Smooth muscle cell (in vitro differentiated cells): ENCODE measurements at regions not wholly inside any gene's neighbourhood (a gene's known extent, or its start where the extent isn't known, plus 50 kb on each side); places are given as distances from the start of the nearest gene placed in this dataset.
A peak's percentile ranks its signal among the peaks of the same experiment; 100 is the strongest.
"Not testable (repeated sequence)": the region's sequence is repeated elsewhere in the genome, so short reads cannot be mapped to it uniquely, and the experiment has no call there.

Source experiments
- DNase-seq: peaks from one replicate; lab custom pipeline; 2025; ENCODE audit not compliant: unreplicated experiment; lab: John Stamatoyannopoulos, UW
- H2AFZ ChIP-seq: fragments of 200-600 bp; sonication (generic); 2 replicates; pipeline ENCODE4 v1.6.0; 2016; ENCODE audit warnings: antibody characterized with exemption, low read depth, mild to moderate bottlenecking
- H3F3A ChIP-seq: fragments of 200-600 bp; sonication (generic); 2 replicates; pipeline ENCODE4 v1.6.0; 2017; ENCODE audit warnings: antibody characterized with exemption, low read depth
- H3K27ac ChIP-seq: fragments of 200-600 bp; sonication (generic); 2 replicates; pipeline ENCODE4 v1.5.1; 2016; ENCODE audit warnings: low read depth, mild to moderate bottlenecking
- H3K27me3 ChIP-seq: fragments of 200-600 bp; sonication (generic); 2 replicates; pipeline ENCODE4 v1.6.1; 2016; ENCODE audit warnings: low read depth, mild to moderate bottlenecking
- H3K36me3 ChIP-seq: fragments of 200-600 bp; sonication (generic); 2 replicates; pipeline ENCODE4 v1.5.1; 2016; ENCODE audit warnings: low read depth
- H3K4me1 ChIP-seq: fragments of 200-600 bp; sonication (generic); 2 replicates; pipeline ENCODE4 v1.5.1; 2016; ENCODE audit warnings: low read depth
- H3K4me2 ChIP-seq: fragments of 200-600 bp; sonication (generic); 2 replicates; pipeline ENCODE4 v1.6.0; 2016; ENCODE audit warnings: mild to moderate bottlenecking
- H3K4me3 ChIP-seq: fragments of 200-600 bp; sonication (generic); 2 replicates; pipeline ENCODE4 v1.5.1; 2016; ENCODE audit warnings: mild to moderate bottlenecking
- H3K79me2 ChIP-seq: fragments of 200-600 bp; sonication (generic); 2 replicates; pipeline ENCODE4 v1.6.0; 2016; ENCODE audit warnings: low read depth, mild to moderate bottlenecking
- H3K9ac ChIP-seq: fragments of 200-600 bp; sonication (generic); 2 replicates; pipeline ENCODE4 v1.6.0; 2016; ENCODE audit warnings: low read depth
- H3K9me3 ChIP-seq: fragments of 200-600 bp; sonication (generic); replicated peaks from 2 replicates; pipeline ENCODE4 v1.5.1; 2016; ENCODE audit warnings: low read depth
- H4K20me1 ChIP-seq: fragments of 200-600 bp; sonication (generic); 2 replicates; pipeline ENCODE4 v1.6.0; 2016; ENCODE audit warnings: low read depth
- WGBS: methylation state at CpG from one replicate; pipeline ENCODE4 v1.1.7; 2016; ENCODE audit warnings: low lambda C conversion rate; 5-methylcytosine and 5-hydroxymethylcytosine counted together
- TF ChIP-seq, protein P1 (sequence below): fragments of 200-600 bp; sonication (generic); IDR thresholded peaks from 2 replicates; pipeline ENCODE4 v1.5.1; 2017; ENCODE audit warnings: borderline replicate concordance, mild to moderate bottlenecking, antibody characterized with exemption; ENCODE audit not compliant: insufficient read depth, poor library complexity, severe bottlenecking

DNA sequence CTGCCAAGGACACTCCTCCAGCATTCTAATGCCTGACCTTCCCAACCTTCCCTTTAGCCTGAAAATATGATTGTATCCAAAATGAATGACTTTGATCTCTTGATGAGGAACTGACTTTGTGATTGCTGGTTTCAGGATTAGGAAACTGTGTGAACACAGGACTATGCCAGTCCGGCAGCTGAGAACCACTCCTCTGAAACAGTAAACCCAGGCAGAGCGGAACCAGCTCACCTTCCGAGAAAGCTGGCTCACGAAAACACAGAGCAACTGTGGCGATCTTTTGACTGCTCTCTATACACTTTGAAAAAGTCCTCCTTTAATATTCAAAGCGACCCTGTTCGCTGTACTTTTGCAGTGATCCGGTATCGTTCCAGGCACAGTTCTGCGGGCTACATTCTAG, 258.8 kb upstream of the IRS2 start:
- Histone ChIP-seq H3K27me3 (no peaks in the 10 kb centered on the region), H3K27ac (no peak overlapping the region), H3K9me3 (no peaks in the 10 kb centered on the region), H3K9ac (no peak overlapping the region), H3K4me1 (peaks cover 10% of the 10 kb centered on the region), H4K20me1 (no peaks in the 10 kb centered on the region), H3K79me2 (no peaks in the 10 kb centered on the region), H3K36me3 (no peaks in the 10 kb centered on the region), H2AFZ (no peak overlapping the region), H3F3A (no peaks in the 10 kb centered on the region), H3K4me3 (no peak overlapping the region), H3K4me2 (peak overlapping the region; percentile 18)
- WGBS, result 94% methylated on average over 10 of the region's 10 CpGs
- DNase-seq, result no peak
- TF ChIP-seq, protein P1, sequence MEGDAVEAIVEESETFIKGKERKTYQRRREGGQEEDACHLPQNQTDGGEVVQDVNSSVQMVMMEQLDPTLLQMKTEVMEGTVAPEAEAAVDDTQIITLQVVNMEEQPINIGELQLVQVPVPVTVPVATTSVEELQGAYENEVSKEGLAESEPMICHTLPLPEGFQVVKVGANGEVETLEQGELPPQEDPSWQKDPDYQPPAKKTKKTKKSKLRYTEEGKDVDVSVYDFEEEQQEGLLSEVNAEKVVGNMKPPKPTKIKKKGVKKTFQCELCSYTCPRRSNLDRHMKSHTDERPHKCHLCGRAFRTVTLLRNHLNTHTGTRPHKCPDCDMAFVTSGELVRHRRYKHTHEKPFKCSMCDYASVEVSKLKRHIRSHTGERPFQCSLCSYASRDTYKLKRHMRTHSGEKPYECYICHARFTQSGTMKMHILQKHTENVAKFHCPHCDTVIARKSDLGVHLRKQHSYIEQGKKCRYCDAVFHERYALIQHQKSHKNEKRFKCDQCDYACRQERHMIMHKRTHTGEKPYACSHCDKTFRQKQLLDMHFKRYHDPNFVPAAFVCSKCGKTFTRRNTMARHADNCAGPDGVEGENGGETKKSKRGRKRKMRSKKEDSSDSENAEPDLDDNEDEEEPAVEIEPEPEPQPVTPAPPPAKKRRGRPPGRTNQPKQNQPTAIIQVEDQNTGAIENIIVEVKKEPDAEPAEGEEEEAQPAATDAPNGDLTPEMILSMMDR, result no peak

DNA sequence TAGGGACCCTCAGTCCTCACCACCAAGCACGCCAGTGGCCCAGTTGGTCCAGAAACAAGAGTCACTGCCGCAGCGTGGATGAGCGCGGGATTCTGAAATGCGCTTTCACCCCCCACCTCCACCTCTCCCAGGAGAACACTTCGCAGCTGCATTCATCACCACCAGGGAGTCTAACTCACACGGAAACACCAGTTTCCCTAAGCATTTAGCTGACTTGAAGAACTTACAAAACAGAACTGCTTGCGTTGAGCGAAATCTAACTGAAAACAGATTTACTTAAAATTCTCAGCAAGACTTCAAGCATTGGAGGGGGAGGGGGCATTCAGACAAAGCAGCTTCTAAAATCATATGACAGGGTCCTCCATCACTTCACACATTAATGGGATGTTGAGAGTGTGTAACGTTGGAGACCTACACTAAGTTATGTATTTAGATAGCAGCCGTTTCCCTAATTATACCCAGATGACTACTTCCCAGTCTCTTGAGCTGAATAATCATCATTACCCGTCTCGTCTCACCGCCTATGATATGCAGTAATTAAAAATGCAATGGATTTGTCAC, 258.2 kb upstream of the IRS2 start:
- no peak for DNase-seq
- H3F3A ChIP-seq, result no peaks in the 10 kb centered on the region
- H2AFZ ChIP-seq, result no peak overlapping the region
- H3K27ac ChIP-seq, result no peak overlapping the region
- H3K79me2 ChIP-seq, result no peaks in the 10 kb centered on the region
- TF ChIP-seq, protein P1, result no peak
- no peak overlapping the region for H3K4me3 ChIP-seq
- H4K20me1 ChIP-seq, result no peaks in the 10 kb centered on the region
- no peaks in the 10 kb centered on the region for H3K36me3 ChIP-seq
- no peak overlapping the region for H3K9ac ChIP-seq
- H3K4me2 ChIP-seq, result peak overlapping the region; percentile 18
- no peaks in the 10 kb centered on the region for H3K27me3 ChIP-seq
- no peaks in the 10 kb centered on the region for H3K9me3 ChIP-seq
- H3K4me1 ChIP-seq, result peaks cover 10% of the 10 kb centered on the region
- 49% methylated on average over 15 of the region's 15 CpGs for WGBS

- no peaks in the 10 kb centered on the region for H3K27me3 ChIP-seq
- H3K4me2 ChIP-seq, result no peak overlapping the region
- no peak overlapping the region for H3K27ac ChIP-seq
- H3K4me3 ChIP-seq, result no peak overlapping the region
- no peaks in the 10 kb centered on the region for H3K79me2 ChIP-seq
- H4K20me1 ChIP-seq, result no peaks in the 10 kb centered on the region
- H3K9me3 ChIP-seq, result no peaks in the 10 kb centered on the region
- H3K36me3 ChIP-seq, result no peaks in the 10 kb centered on the region
- TF ChIP-seq, protein P1, result no peak
- no peak overlapping the region for H3K9ac ChIP-seq
- no peaks in the 10 kb centered on the region for H3F3A ChIP-seq
- DNase-seq, result no peak
- peaks cover 10% of the 10 kb centered on the region for H3K4me1 ChIP-seq
- whole genome bisulfite sequencing, result 68% methylated on average over 14 of the region's 14 CpGs
- H2AFZ ChIP-seq, result no peak overlapping the region
Observed at GRCh38 chr13:110042253-110042950, 256.0 kb upstream of the IRS2 start.

DNA sequence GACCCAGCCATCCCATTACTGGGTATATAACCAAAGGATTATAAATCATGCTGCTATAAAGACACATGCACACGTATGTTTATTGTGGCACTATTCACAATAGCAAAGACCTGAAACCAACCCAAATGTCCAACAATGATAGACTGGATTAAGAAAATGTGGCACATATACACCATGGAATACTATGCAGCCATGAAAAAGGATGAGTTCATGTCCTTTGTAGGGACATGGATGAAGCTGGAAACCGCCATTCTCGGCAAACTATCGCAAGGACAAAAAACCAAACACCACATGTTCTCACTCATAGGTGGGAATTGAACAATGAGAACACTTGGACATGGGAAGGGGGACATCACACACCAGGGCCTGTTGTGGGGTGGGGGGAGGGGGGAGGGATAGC, 255.3 kb upstream of the IRS2 start:
- H3K9me3 ChIP-seq, H3K9ac ChIP-seq, H3K4me3 ChIP-seq, H3K27me3 ChIP-seq, H3K4me1 ChIP-seq, H3F3A ChIP-seq, H3K36me3 ChIP-seq, H4K20me1 ChIP-seq, H3K27ac ChIP-seq, H3K79me2 ChIP-seq, H3K4me2 ChIP-seq, H2AFZ ChIP-seq, DNase-seq: not testable (repeated sequence)
- 62% methylated on average over 4 of the region's 4 CpGs for WGBS
